IPS DF 4.7 (cell line): ENCODE measurements at regions not wholly inside any gene's neighbourhood (a gene's known extent, or its start where the extent isn't known, plus 50 kb on each side); places are given as distances from the start of the nearest gene placed in this dataset.

ENCODE experiments used
- DNase-seq: peaks from one replicate; pipeline ENCODE4 v3.0.0-alpha.2; 2013; ENCODE audit warnings: low spot score; ENCODE audit errors: extremely low read depth

DNA sequence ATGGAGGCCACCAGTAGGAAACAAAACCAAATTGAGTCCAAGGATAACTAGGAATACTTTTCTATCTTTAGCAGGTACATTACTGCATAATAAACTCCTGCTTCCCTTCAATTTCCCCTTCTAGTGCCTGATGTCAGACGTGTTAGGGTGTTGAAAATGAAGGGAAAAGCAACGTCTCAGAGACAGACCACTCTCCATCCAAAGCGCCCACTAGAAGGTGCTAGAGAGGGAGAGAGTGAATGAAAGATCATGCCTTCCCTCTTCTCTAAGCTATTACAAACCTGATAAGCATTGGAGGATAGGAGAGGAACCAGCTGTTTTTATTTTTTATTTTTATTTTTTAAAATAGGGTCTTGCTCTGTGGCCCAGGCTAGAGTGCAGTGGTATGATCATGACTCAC is 64.1 kb downstream of the ZNF641 start:
- DNase-seq, result no peak

DNA sequence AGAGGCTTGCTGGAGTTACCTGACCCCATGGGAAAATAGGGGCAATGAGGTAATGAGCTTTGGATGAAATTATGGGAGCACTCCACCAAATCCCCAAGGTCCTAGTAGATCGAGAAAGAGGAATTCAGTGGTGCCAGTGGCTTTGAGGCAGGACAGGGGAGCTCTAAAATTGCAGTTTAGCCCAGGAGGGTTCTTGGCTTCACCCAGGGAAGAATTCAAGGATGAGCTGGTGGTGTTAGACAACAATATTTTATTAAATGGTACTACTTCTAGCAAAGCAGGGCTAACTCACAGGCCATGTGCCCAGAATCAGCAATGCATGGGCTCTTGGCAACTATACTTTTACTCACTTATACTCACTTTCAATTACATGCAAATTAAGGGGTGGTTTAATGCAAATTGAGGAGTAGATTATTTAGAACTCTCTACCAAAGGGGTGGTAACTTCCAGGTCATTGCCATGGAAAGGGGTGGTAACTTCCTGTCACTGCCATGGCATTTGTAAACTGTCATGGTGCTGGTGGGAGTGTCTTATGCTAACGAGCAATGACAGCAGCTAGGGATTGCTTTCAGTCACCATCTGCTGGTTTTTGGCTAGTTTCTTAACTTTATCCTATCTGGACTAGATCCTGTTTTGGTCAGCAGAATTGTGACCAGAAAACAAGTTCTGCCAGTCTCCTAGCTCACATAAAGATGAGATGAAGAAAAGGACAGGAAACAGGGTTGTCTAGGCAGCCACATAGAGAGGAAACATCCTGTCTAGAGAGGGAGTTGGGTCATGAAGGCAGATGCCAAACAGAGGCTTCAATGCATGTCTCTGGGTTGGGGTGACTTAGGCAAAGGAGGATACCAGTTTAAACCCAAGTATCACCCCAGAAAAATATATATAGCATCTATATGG is 64.7 kb downstream of the ZNF641 start:
- DNase-seq, result no peak

DNA sequence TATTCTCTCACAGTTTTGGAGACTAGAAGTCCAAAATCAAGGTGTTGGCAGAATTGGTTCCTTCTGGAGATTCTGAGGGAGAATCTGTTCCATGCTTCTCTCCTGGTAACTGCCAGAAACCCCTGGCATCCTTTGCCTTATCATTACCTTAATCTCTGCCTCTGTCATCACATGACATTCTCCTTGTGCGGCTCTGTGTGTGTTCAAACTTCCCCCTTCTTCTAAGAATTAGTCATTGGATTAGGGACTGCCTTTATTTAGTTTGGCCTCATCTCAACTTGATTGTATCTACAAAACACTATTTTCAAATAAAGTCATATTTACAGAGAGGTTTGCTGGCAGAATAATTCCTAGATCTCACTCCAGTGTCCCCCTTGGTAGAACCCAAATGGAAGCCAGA is 68.9 kb downstream of the ZNF641 start:
- no peak for DNase-seq

DNA sequence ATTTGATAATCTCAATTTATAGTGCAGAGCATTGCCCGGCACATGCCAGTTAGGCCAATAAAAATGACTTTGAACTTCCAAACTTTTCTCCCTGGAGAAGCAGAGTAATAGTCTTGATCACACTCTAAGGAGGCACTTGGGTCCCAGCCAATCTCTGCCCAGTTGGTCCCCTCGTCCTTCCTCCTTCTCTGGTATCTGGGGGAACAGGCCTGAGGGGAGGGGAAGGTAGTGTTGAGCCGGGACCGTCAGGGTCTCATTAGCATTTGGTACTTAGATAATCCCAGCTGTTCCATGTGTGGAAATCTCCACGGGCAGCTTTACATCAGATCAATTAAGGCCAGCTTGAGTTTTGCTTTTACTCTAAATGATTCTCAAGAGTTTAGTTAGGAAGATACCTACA is 70.1 kb downstream of the ZNF641 start:
- DNase-seq, result no peak

DNA sequence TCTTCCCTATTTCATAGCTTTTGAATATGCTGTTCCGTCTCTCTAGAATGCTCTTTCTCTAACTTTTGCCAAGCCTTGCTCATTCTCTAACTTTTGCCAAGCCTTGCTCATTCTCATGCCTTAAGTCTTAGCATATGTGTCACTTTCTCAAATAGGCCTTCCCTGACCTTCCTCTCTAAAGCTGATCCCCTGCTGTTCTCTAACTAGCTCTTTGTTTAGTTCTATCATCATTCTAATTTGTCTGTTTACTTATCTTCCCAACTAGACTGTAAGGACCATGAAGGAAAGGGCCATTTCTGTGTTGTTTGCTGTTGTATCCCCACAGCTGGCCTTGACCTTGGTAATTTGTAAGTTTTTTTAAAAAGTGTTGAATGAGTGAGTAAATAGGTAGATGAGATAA is 71.1 kb downstream of the ZNF641 start:
- DNase-seq, result peak; percentile 49

DNA sequence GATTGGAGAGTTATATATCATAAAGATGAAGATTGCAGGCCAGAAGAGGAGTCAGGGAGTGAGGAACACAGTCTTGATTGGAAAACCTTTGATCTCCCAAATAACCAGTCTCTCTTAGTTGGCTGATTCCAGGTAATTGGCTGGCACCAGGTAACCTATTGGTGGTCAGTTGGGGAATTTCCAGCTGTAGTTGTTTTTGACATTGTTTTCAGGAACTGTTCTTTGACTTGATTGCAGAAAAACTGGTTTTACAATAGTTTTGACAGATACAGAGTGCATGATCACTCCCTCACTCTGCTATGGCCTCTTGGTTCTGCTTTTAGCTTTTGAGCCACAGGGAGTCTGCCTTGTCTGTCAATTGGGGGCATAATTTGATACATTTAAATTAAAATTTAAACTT is 71.6 kb downstream of the ZNF641 start:
- no peak for DNase-seq

GRCh38 chr12:48276621-48277020 is 73.5 kb upstream of the OR10AD1 start:
- no peak for DNase-seq

DNA sequence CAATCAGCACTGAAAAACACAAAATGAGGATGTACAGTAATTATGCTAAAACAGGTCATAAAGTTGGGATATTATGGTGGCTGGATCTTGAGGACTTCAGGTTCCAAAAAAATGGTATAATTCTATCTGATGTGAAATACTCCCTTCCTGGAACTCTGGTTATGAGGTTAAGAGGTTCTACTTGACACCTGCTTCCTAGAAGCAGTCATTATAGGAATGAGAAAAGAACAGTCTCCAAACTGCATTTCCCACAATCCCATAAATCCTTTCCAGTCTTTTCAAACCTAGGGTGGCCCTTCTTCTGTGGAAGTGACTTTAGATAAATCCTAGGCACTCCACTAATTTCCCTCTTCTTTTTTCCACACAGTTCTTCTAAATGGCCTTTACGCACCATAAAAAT is 63.7 kb upstream of the OR10AD1 start:
- no peak for DNase-seq

DNA sequence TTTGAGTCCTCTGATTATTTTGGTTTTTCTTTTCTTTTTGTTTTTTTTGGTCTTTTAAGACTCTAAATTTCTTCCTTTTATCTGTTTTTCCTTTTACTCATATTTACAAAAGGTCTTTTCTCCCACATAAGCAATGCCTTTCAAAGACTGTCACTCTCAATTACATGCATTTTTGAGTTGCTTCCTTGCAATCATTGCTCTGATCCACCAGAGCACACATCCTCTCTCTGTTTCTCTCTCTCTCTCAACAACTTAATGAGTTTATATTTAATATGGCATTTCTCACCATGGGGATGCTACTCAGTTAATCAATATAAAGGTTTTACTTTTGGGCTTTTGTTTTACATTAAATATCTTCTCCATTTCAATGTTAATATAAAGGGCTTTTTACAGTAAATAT is 62.7 kb upstream of the OR10AD1 start:
- DNase-seq, result no peak

DNA sequence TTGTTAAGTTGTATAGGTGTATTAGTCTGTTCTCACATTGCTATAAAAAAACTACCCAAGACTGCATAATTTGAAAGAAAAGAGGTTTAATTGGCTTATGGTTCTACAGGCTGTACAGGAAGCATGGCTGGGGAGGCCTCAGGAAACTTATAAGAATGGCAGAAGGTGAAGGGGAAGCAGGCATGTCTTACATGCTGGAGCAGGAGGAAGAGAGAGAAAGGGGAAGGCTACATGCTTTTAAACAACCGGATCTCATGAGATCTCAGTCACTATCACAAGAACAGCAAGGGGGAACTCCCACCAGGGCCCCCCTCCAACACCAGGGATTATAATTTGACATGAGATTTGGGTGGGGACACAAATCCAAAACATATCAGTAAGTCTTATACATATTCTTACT is 60.5 kb upstream of the OR10AD1 start:
- no peak for DNase-seq

DNA sequence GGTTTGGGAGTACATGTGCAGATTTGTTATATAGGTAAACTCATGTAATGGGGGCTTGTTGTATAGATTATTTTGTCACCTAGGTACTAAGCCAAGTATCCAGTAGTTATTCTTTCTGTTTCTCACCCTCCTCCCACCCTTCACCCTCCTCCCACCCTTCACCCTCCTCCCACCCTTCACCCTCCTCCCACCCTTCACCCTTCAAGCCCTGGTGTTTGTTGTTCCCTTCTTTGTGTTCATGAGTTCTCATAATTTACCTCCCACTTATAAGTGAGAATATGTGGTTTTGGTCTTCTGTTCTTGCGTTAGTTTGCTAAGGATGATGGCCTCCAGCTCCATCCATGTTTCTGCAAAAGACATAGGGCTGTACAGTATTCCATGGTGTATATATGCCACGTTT is 58.7 kb upstream of the OR10AD1 start:
- no peak for DNase-seq
